ENCODE measurements at regions not wholly inside any gene's neighbourhood (a gene's known extent, or its start where the extent isn't known, plus 50 kb on each side); places are given as distances from the start of the nearest gene placed in this dataset.

DNA sequence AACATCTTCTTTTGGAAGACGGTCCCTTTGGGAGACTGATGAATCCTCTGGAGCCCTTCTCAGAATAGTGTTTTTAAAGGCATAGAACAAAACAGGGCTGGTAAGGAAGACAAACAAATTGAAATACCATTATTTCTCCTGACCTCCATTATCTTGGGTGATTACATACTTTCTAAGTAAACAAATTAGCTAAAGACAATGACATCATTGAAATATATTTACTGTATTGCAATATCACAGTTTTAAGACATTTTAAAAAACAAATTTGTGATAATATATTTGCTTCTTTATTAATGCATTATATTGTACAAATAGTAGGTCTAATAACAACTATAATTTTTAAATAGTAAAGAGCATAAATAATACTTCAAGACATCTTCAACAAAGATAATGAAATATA lies 152.2 kb upstream of the CDK1 start:
- no peaks in the 10 kb centered on the region for H3K27me3 ChIP-seq (ENCODE audit: low read depth, low read length)

DNA sequence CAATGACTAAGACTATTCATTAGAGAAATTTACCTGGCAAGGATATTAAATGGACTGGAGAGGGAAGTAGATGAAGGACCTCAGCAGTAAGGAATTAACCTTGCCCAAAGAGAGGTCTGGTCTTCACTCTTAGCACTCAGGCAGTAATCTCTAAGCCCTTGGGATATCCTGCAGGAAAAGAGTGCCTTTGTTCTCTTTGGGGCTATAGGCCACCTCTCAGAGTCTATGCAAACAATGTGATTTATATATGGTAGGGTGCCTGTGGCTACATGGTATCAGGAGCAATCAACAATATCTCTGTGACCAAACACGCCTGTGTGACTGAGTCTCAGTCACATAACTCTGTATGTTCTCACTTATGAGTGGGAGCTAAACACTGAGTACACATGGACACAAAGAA lies 154.7 kb upstream of the CDK1 start:
- TF ChIP-seq, protein P1, sequence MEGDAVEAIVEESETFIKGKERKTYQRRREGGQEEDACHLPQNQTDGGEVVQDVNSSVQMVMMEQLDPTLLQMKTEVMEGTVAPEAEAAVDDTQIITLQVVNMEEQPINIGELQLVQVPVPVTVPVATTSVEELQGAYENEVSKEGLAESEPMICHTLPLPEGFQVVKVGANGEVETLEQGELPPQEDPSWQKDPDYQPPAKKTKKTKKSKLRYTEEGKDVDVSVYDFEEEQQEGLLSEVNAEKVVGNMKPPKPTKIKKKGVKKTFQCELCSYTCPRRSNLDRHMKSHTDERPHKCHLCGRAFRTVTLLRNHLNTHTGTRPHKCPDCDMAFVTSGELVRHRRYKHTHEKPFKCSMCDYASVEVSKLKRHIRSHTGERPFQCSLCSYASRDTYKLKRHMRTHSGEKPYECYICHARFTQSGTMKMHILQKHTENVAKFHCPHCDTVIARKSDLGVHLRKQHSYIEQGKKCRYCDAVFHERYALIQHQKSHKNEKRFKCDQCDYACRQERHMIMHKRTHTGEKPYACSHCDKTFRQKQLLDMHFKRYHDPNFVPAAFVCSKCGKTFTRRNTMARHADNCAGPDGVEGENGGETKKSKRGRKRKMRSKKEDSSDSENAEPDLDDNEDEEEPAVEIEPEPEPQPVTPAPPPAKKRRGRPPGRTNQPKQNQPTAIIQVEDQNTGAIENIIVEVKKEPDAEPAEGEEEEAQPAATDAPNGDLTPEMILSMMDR (IDR thresholded peaks at IDR 0.05; ENCODE audit: low read depth, low read length): no peak
- TF ChIP-seq EZH2phosphoT487 (IDR thresholded peaks at IDR 0.05; ENCODE audit: low read depth): no peak
- H3K36me3 ChIP-seq (replicated peaks; ENCODE audit: low read depth, low read length): no peaks in the 10 kb centered on the region
- no peaks in the 10 kb centered on the region for H3K27me3 ChIP-seq (ENCODE audit: low read depth, low read length)
- no peaks in the 10 kb centered on the region for H4K20me1 ChIP-seq (ENCODE audit: insufficient read depth, low read length)
- H3K4me1 ChIP-seq (ENCODE audit: low read length): no peaks in the 10 kb centered on the region
- no peak overlapping the region for H2AFZ ChIP-seq (ENCODE audit: low read depth, low read length)
- no peak overlapping the region for H3K9ac ChIP-seq (ENCODE audit: low read length)
- no peak overlapping the region for H3K4me3 ChIP-seq (ENCODE audit: low read length)
- no peak overlapping the region for H3K27ac ChIP-seq (ENCODE audit: low read length)
- H3K4me2 ChIP-seq (ENCODE audit: low read length): no peak overlapping the region
- H3K79me2 ChIP-seq (ENCODE audit: low read length): no peaks in the 10 kb centered on the region
- H3K9me3 ChIP-seq (ENCODE audit: insufficient read depth, low read length): no peaks in the 10 kb centered on the region

More for the DNA sequence above, 152.2 kb upstream of the CDK1 start:
- Histone ChIP-seq H3K4me3 (ENCODE audit: low read length) (no peak overlapping the region), H3K4me2 (ENCODE audit: low read length) (no peak overlapping the region), H3K9me3 (ENCODE audit: insufficient read depth, low read length) (no peaks in the 10 kb centered on the region), H3K4me1 (ENCODE audit: low read length) (no peaks in the 10 kb centered on the region), H3K79me2 (ENCODE audit: low read length) (no peaks in the 10 kb centered on the region), H4K20me1 (ENCODE audit: insufficient read depth, low read length) (no peaks in the 10 kb centered on the region), H3K9ac (ENCODE audit: low read length) (no peak overlapping the region), H2AFZ (ENCODE audit: low read depth, low read length) (no peak overlapping the region), H3K36me3 (replicated peaks; ENCODE audit: low read depth, low read length) (no peaks in the 10 kb centered on the region), H3K27ac (ENCODE audit: low read length) (no peak overlapping the region)
- TF ChIP-seq EZH2phosphoT487 (IDR thresholded peaks at IDR 0.05; ENCODE audit: low read depth): no peak
- TF ChIP-seq, protein P1 (IDR thresholded peaks at IDR 0.05; ENCODE audit: low read depth, low read length): no peak

DNA sequence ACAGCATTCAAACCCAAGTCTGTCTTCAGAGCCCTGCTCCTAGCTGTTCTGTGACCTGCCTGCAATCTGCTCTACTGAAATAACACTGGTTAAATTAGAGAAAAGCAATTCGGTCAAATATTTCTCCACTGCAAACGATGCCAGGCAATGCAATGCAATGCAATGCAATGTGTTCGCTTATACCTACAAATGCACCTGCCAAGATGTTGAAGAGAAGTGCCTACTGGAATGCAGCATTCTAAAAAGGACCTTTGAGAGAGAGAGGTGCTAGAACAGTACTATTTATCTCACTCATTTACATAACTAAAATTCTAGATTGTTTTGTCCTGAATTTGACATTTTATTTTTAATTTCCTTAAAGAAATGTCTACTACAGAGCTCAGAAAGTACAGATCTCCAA lies 157.3 kb upstream of the CDK1 start:
- Histone ChIP-seq H3K27ac (ENCODE audit: low read length) (no peak overlapping the region), H3K4me2 (ENCODE audit: low read length) (no peak overlapping the region), H3K36me3 (replicated peaks; ENCODE audit: low read depth, low read length) (no peaks in the 10 kb centered on the region), H4K20me1 (ENCODE audit: insufficient read depth, low read length) (no peaks in the 10 kb centered on the region), H3K4me3 (ENCODE audit: low read length) (no peak overlapping the region), H3K4me1 (ENCODE audit: low read length) (no peaks in the 10 kb centered on the region), H3K79me2 (ENCODE audit: low read length) (no peaks in the 10 kb centered on the region), H3K27me3 (ENCODE audit: low read depth, low read length) (no peaks in the 10 kb centered on the region), H2AFZ (ENCODE audit: low read depth, low read length) (no peak overlapping the region), H3K9me3 (ENCODE audit: insufficient read depth, low read length) (no peaks in the 10 kb centered on the region), H3K9ac (ENCODE audit: low read length) (no peak overlapping the region)
- TF ChIP-seq, protein P1 (IDR thresholded peaks at IDR 0.05; ENCODE audit: low read depth, low read length): no peak
- TF ChIP-seq EZH2phosphoT487 (IDR thresholded peaks at IDR 0.05; ENCODE audit: low read depth): no peak

DNA sequence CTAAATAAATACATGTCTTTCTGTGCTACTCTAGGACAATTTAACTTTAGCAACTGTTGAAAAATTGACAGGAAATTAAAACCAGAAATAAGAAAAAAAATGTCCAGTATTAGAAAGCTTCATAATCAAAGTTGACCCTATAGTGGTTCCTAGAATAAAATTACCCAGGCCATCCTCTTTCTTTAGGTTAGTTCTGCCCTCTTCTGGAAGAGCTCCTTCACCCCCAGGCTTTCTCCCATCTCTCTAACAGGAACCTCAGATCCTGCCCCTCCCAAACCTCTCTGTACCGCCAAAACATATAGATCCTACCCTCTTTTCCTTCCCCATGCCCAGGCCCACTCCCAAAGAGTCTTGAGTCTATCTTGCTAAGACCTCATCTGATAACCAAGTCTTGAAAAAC lies 159.4 kb upstream of the CDK1 start:
- H3K27ac ChIP-seq (ENCODE audit: low read length): no peak overlapping the region
- no peaks in the 10 kb centered on the region for H4K20me1 ChIP-seq (ENCODE audit: insufficient read depth, low read length)
- H3K4me3 ChIP-seq (ENCODE audit: low read length): no peak overlapping the region
- no peaks in the 10 kb centered on the region for H3K27me3 ChIP-seq (ENCODE audit: low read depth, low read length)
- H2AFZ ChIP-seq (ENCODE audit: low read depth, low read length): no peak overlapping the region
- no peaks in the 10 kb centered on the region for H3K9me3 ChIP-seq (ENCODE audit: insufficient read depth, low read length)
- no peak overlapping the region for H3K9ac ChIP-seq (ENCODE audit: low read length)
- TF ChIP-seq EZH2phosphoT487 (IDR thresholded peaks at IDR 0.05; ENCODE audit: low read depth): no peak
- H3K4me1 ChIP-seq (ENCODE audit: low read length): no peaks in the 10 kb centered on the region
- no peaks in the 10 kb centered on the region for H3K36me3 ChIP-seq (replicated peaks; ENCODE audit: low read depth, low read length)
- H3K4me2 ChIP-seq (ENCODE audit: low read length): no peak overlapping the region
- no peaks in the 10 kb centered on the region for H3K79me2 ChIP-seq (ENCODE audit: low read length)

DNA sequence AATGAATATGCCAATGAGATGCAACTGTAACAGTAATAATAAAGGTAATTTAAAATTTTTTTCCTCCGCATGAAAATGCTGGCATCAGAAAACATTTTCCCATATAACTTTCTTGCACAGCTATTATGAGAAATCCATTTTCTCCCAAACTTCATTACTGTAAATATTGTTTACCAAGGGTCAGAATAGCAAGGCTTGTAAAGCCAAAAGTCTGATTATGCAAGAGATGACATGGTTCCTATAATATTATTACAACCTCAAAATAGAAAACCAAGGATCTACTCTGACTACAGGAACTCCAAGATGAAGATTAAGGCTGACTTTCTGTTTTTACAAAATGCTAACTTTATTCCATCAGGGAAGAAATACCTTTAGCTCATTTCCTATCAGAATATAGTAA lies 162.7 kb upstream of the CDK1 start:
- Histone ChIP-seq H3K4me3 (ENCODE audit: low read length) (no peak overlapping the region), H3K36me3 (replicated peaks; ENCODE audit: low read depth, low read length) (no peaks in the 10 kb centered on the region), H3K27ac (ENCODE audit: low read length) (no peak overlapping the region), H3K79me2 (ENCODE audit: low read length) (no peaks in the 10 kb centered on the region), H3K4me1 (ENCODE audit: low read length) (no peaks in the 10 kb centered on the region), H4K20me1 (ENCODE audit: insufficient read depth, low read length) (no peaks in the 10 kb centered on the region), H3K9ac (ENCODE audit: low read length) (no peak overlapping the region), H2AFZ (ENCODE audit: low read depth, low read length) (no peak overlapping the region), H3K4me2 (ENCODE audit: low read length) (no peak overlapping the region), H3K27me3 (ENCODE audit: low read depth, low read length) (no peaks in the 10 kb centered on the region), H3K9me3 (ENCODE audit: insufficient read depth, low read length) (no peaks in the 10 kb centered on the region)
- TF ChIP-seq EZH2phosphoT487 (IDR thresholded peaks at IDR 0.05; ENCODE audit: low read depth): no peak
- TF ChIP-seq, protein P1 (IDR thresholded peaks at IDR 0.05; ENCODE audit: low read depth, low read length): no peak
